Osteoblast (primary cell): ENCODE measurements at regions not wholly inside any gene's neighbourhood (a gene's known extent, or its start where the extent isn't known, plus 50 kb on each side); places are given as distances from the start of the nearest gene placed in this dataset.

Experiments
- DNase-seq: peaks from one replicate; pipeline ENCODE4 v3.0.0; 2011; ENCODE audit warnings: low spot score, mixed read lengths; ENCODE audit not compliant: insufficient read length; ENCODE audit errors: missing footprints
- H2AFZ ChIP-seq: 2 replicates; pipeline ENCODE4 v1.6.0; 2011; ENCODE audit warnings: mild to moderate bottlenecking, low read length
- H3K27ac ChIP-seq: 2 replicates; pipeline ENCODE4 v1.5.1; 2011; ENCODE audit warnings: mild to moderate bottlenecking, low read depth, low read length, moderate library complexity
- H3K27me3 ChIP-seq: 2 replicates; pipeline ENCODE4 v1.6.0; 2012; ENCODE audit warnings: mild to moderate bottlenecking, control low read depth, inconsistent platforms, low read length, moderate library complexity; ENCODE audit not compliant: insufficient read depth
- H3K36me3 ChIP-seq: 2 replicates; pipeline ENCODE4 v1.5.1; 2011; ENCODE audit warnings: mild to moderate bottlenecking, low read length, control low read depth, moderate library complexity; ENCODE audit not compliant: insufficient read depth
- H3K4me1 ChIP-seq: 2 replicates; pipeline ENCODE4 v1.5.1; 2011; ENCODE audit warnings: mild to moderate bottlenecking, low read length, control low read depth, moderate library complexity; ENCODE audit not compliant: insufficient read depth
- H3K4me2 ChIP-seq: 2 replicates; pipeline ENCODE4 v1.6.0; 2011; ENCODE audit warnings: mild to moderate bottlenecking, low read length; ENCODE audit not compliant: insufficient read depth
- H3K4me3 ChIP-seq: fragments of 200-600 bp; sonication (generic); 3 replicates; pipeline ENCODE4 v1.5.1; 2012; ENCODE audit warnings: mild to moderate bottlenecking, low read length, inconsistent platforms; ENCODE audit not compliant: insufficient read depth
- H3K79me2 ChIP-seq: 2 replicates; pipeline ENCODE4 v1.6.0; 2012; ENCODE audit warnings: mild to moderate bottlenecking, low read length, control low read depth, inconsistent platforms; ENCODE audit not compliant: insufficient read depth
- H3K9me3 ChIP-seq: 2 replicates; pipeline ENCODE4 v1.5.1; 2011; ENCODE audit warnings: low read depth, low read length, control low read depth
- H4K20me1 ChIP-seq: 2 replicates; pipeline ENCODE4 v1.6.0; 2012; ENCODE audit warnings: mild to moderate bottlenecking, low read length, control low read depth; ENCODE audit not compliant: insufficient read depth
- CTCF ChIP-seq: IDR thresholded peaks from 2 replicates; pipeline ENCODE4 v1.5.1; 2011; ENCODE audit warnings: mild to moderate bottlenecking, low read depth, low read length, moderate library complexity; ENCODE audit errors: extremely low read depth

DNA sequence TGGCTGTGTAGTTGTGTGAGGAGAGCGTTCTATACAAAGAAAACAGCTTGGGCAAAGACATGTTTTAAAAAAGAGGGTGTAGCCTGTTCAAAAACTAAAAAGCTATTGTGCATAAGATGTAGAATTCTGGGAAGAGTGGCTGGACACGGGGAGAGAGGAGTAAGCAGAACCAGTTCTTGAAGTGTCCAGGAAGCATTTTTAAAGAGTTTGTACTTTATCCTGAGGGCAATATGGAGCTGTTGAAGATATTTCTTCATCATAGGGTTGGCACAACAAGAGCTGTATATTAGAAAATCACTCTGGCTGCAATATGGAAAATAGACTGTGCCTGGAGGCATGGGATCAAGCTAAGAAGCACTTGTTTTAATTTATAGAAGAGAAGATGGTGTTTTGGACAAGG lies 458.9 kb upstream of the LMO3 start:
- H3K4me3 ChIP-seq = no peak overlapping the region
- H3K36me3 ChIP-seq = no peaks in the 10 kb centered on the region
- no peaks in the 10 kb centered on the region for H3K27me3 ChIP-seq
- no peaks in the 10 kb centered on the region for H3K9me3 ChIP-seq
- no peak for TF ChIP-seq CTCF
- no peak overlapping the region for H2AFZ ChIP-seq
- no peaks in the 10 kb centered on the region for H3K4me1 ChIP-seq
- no peaks in the 10 kb centered on the region for H4K20me1 ChIP-seq
- H3K4me2 ChIP-seq = no peak overlapping the region
- no peak overlapping the region for H3K27ac ChIP-seq
- no peaks in the 10 kb centered on the region for H3K79me2 ChIP-seq
- no peak for DNase-seq

GRCh38 chr12:17062267-17063036 lies 456.5 kb upstream of the LMO3 start:
- Histone ChIP-seq H3K27me3 (no peaks in the 10 kb centered on the region), H4K20me1 (no peaks in the 10 kb centered on the region), H3K36me3 (no peaks in the 10 kb centered on the region), H3K9me3 (peaks cover 2% of the 10 kb centered on the region), H3K27ac (no peak overlapping the region), H3K4me1 (no peaks in the 10 kb centered on the region), H3K4me2 (no peak overlapping the region), H3K79me2 (no peaks in the 10 kb centered on the region), H2AFZ (no peak overlapping the region), H3K4me3 (no peak overlapping the region)
- no peak for TF ChIP-seq CTCF
- DNase-seq = no peak

DNA sequence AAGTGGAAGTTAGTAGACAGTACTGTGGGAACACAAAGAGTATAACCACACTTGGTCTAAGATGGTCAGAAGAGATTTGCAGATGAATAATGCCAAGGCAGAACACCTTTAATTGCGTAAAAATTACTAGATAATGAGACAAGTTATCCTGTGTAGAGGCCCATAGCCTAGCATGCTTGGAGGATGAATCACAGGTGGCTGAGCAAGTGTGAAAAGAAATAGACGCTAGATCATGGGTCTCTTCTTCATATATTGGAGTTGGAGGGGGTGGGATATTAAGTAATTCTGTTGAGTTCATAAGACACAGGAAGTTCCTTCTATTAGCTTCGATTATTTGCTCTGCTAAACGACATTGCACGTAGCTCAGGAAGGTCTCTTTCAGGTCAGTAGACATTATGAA lies 454.3 kb upstream of the LMO3 start:
- Histone ChIP-seq H3K9me3 (peaks cover 2% of the 10 kb centered on the region), H3K4me3 (no peak overlapping the region), H3K4me1 (no peaks in the 10 kb centered on the region), H3K36me3 (no peaks in the 10 kb centered on the region), H4K20me1 (no peaks in the 10 kb centered on the region), H2AFZ (no peak overlapping the region), H3K4me2 (no peak overlapping the region), H3K79me2 (no peaks in the 10 kb centered on the region), H3K27ac (no peak overlapping the region), H3K27me3 (no peaks in the 10 kb centered on the region)
- no peak for TF ChIP-seq CTCF
- no peak for DNase-seq

DNA sequence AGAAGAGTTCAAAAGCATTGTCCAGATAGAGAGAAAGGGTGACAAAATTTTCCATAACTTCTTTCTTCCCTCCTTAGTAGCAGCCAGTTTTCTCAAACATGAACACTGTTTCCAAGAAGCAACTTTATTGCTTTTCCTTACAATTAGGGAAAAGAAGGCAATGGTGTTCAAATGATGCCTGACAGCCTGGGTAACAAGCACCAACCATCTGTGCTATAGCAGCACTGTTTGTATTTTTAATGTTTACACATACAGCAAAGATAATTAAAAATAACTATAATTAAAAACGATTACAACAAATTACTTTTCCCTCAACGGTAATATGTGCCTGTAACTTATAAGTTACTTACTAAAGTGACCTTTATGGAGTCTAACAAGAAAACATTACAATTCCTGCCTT lies 450.6 kb upstream of the LMO3 start:
- H3K36me3 ChIP-seq = no peaks in the 10 kb centered on the region
- no peaks in the 10 kb centered on the region for H3K4me1 ChIP-seq
- H4K20me1 ChIP-seq = no peaks in the 10 kb centered on the region
- DNase-seq = no peak
- no peak overlapping the region for H2AFZ ChIP-seq
- H3K4me2 ChIP-seq = no peak overlapping the region
- H3K27me3 ChIP-seq = no peaks in the 10 kb centered on the region
- H3K79me2 ChIP-seq = no peaks in the 10 kb centered on the region
- H3K9me3 ChIP-seq = peaks cover 2% of the 10 kb centered on the region
- H3K27ac ChIP-seq = no peak overlapping the region
- no peak for TF ChIP-seq CTCF
- H3K4me3 ChIP-seq = no peak overlapping the region
